ENCODE measurements at regions not wholly inside any gene's neighbourhood (a gene's known extent, or its start where the extent isn't known, plus 50 kb on each side); places are given as distances from the start of the nearest gene placed in this dataset.

DNA sequence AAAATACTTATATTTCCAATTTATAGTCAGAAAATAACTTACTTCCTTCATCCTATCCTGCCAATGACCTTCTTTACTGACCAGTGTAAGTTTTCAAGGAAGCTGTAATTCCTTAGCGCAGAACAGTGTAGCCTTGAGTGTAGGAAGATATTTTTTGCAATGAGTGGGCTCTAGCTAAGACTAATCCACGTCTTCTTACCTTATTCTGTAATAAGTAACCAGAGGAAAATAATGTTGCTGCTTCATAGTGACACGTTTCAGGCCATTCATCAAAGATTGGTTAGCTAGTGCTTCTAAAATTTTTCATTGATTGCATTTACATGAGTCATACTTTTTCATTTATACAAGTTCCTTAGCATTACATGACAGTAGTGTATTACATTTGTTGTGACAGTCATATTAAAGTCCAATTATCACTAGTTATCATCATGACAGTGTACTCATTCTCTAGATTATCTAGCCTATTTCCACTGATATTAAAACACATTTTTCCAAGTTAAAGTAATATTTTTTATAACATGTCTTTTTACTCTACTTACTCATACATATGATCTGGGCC is 403.8 kb upstream of the EPHA3 start:
- H3K27me3 ChIP-seq: no peaks in the 10 kb centered on the region
- no peaks in the 10 kb centered on the region for H3K4me1 ChIP-seq
- no peak overlapping the region for H3K27ac ChIP-seq
- TF ChIP-seq POLR2A (IDR thresholded peaks at IDR 0.05) (no peak), CTCF (IDR thresholded peaks at IDR 0.05) (no peak)
- no peak for DNase-seq
- no peaks in the 10 kb centered on the region for H3K36me3 ChIP-seq
- H3K9me3 ChIP-seq: no peaks in the 10 kb centered on the region
- no peak overlapping the region for H3K4me3 ChIP-seq

- Histone ChIP-seq H3K27ac (no peak overlapping the region), H3K9me3 (no peaks in the 10 kb centered on the region), H3K4me1 (no peaks in the 10 kb centered on the region), H3K27me3 (no peaks in the 10 kb centered on the region), H3K36me3 (no peaks in the 10 kb centered on the region), H3K4me3 (no peak overlapping the region)
- no peak for DNase-seq
- TF ChIP-seq POLR2A (IDR thresholded peaks at IDR 0.05) (no peak), CTCF (IDR thresholded peaks at IDR 0.05) (no peak)
These were observed 403.1 kb upstream of the EPHA3 start for GRCh38 chr3:88704338-88704737.

- no peak overlapping the region for H3K4me3 ChIP-seq
- no peak for TF ChIP-seq CTCF (IDR thresholded peaks at IDR 0.05)
- TF ChIP-seq POLR2A (IDR thresholded peaks at IDR 0.05): no peak
These were observed 399.6 kb upstream of the EPHA3 start for GRCh38 chr3:88707837-88708236.

DNA sequence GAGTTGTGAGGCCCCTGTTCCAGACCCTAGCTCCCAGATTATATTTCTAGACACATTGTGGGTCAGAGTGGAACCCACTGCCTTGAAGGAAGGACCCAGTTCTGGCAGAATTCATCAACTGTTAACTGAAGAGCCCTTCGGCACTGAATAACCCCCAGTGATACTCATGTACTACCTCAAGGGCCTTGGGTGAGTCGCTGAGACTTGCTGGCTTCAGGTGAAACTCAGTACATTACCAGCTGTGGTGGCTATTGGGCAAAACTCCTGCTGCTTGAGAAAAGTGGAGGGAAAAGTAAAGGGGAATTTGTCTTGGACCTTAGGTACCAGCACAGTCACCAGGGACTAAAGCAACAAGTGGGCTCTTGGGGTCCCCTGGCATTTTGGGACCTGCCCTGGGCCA is 394.9 kb upstream of the EPHA3 start:
- no peaks in the 10 kb centered on the region for H3K9me3 ChIP-seq
- no peak for DNase-seq
- no peaks in the 10 kb centered on the region for H3K36me3 ChIP-seq
- H3K27ac ChIP-seq: no peak overlapping the region
- TF ChIP-seq POLR2A (IDR thresholded peaks at IDR 0.05): no peak
- no peak for TF ChIP-seq CTCF (IDR thresholded peaks at IDR 0.05)
- no peaks in the 10 kb centered on the region for H3K4me1 ChIP-seq
- H3K27me3 ChIP-seq: no peaks in the 10 kb centered on the region
- H3K4me3 ChIP-seq: no peak overlapping the region

More at GRCh38 chr3:88707837-88708236, 399.6 kb upstream of the EPHA3 start:
- Histone ChIP-seq H3K27me3 (no peaks in the 10 kb centered on the region), H3K36me3 (no peaks in the 10 kb centered on the region), H3K4me1 (no peaks in the 10 kb centered on the region), H3K27ac (no peak overlapping the region), H3K9me3 (no peaks in the 10 kb centered on the region)
- no peak for DNase-seq

DNA sequence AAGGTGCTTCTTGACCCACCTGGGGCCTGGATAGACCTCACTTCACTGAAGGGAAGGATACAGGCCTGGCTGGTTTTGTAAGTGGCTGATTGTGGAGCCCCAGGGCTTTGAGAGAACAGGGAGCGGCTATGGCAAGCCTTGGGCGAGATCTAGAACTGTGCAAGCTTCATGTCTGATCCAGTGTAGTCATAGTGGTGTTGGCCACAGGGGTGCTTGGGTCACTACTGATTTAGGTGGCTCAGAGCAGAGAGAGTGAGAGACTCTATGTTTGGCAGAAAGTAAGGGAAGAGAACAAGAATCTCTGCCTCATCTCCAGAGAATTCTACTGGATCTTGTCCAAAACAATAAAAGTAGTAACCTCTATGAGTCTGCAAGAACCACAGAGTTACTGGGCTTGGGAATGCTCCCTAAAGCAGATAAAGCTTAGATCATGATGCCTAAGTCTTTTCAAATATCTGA is 394.2 kb upstream of the EPHA3 start:
- no peaks in the 10 kb centered on the region for H3K36me3 ChIP-seq
- no peak for TF ChIP-seq CTCF (IDR thresholded peaks at IDR 0.05)
- H3K4me1 ChIP-seq: no peaks in the 10 kb centered on the region
- no peak overlapping the region for H3K27ac ChIP-seq
- H3K4me3 ChIP-seq: no peak overlapping the region
- no peaks in the 10 kb centered on the region for H3K9me3 ChIP-seq
- DNase-seq: no peak
- no peaks in the 10 kb centered on the region for H3K27me3 ChIP-seq
